GM23338 (cell line): ENCODE measurements at regions not wholly inside any gene's neighbourhood (a gene's known extent, or its start where the extent isn't known, plus 50 kb on each side); places are given as distances from the start of the nearest gene placed in this dataset.

Experiments
- ATAC-seq: fragments of 200-7000 bp; cut with Tn5 transposase; 3 replicates; pipeline ENCODE4 v1.9.1; 2020
- DNase-seq: peaks from one replicate; pipeline ENCODE4 v3.0.0-alpha.2; 2015; ENCODE audit warnings: low spot score
- H2AFZ ChIP-seq: fragments of 200-600 bp; sonication (generic); 2 replicates; pipeline ENCODE4 v1.8.0; 2016; ENCODE audit warnings: antibody characterized with exemption, mild to moderate bottlenecking, moderate library complexity
- H3F3A ChIP-seq: fragments of 200-600 bp; sonication (generic); replicated peaks from 2 replicates; pipeline ENCODE4 v1.8.0; 2017; ENCODE audit warnings: antibody characterized with exemption, mixed run types, low read depth
- H3K27ac ChIP-seq: fragments of 200-600 bp; sonication (generic); 2 replicates; pipeline ENCODE4 v1.6.1; 2016; ENCODE audit warnings: low read depth
- H3K27me3 ChIP-seq: fragments of 200-600 bp; sonication (generic); 2 replicates; pipeline ENCODE4 v1.8.0; 2016; ENCODE audit warnings: mild to moderate bottlenecking, mixed run types, moderate library complexity; ENCODE audit not compliant: insufficient read depth
- H3K36me3 ChIP-seq: fragments of 200-600 bp; sonication (generic); 2 replicates; pipeline ENCODE4 v1.8.0; 2016; ENCODE audit warnings: mild to moderate bottlenecking; ENCODE audit not compliant: insufficient read depth
- H3K4me1 ChIP-seq: fragments of 200-600 bp; sonication (generic); 2 replicates; pipeline ENCODE4 v1.8.0; 2016; ENCODE audit warnings: mild to moderate bottlenecking, moderate library complexity; ENCODE audit not compliant: insufficient read depth
- H3K4me2 ChIP-seq: fragments of 200-600 bp; sonication (generic); 2 replicates; pipeline ENCODE4 v1.7.1; 2017; ENCODE audit warnings: mixed run types
- H3K4me3 ChIP-seq: fragments of 200-600 bp; sonication (generic); 2 replicates; pipeline ENCODE4 v1.6.1; 2016; ENCODE audit warnings: mixed run types
- H3K79me2 ChIP-seq: fragments of 200-600 bp; sonication (generic); replicated peaks from 2 replicates; pipeline ENCODE4 v1.8.0; 2017; ENCODE audit warnings: mild to moderate bottlenecking; ENCODE audit not compliant: insufficient read depth
- H3K9me2 ChIP-seq: fragments of 200-600 bp; sonication (generic); 2 replicates; pipeline ENCODE4 v1.8.0; 2017; ENCODE audit not compliant: insufficient read depth
- H4K20me1 ChIP-seq: fragments of 200-600 bp; sonication (generic); replicated peaks from 2 replicates; pipeline ENCODE4 v1.8.0; 2017; ENCODE audit warnings: mild to moderate bottlenecking; ENCODE audit not compliant: insufficient read depth
- H3K27ac Mint-ChIP-seq: 2 replicates; pipeline ENCODE4 v1.8.0; 2020; ENCODE audit warnings: inconsistent platforms, mild to moderate bottlenecking, moderate library complexity, mixed read lengths
- H3K27me3 Mint-ChIP-seq: 3 replicates; pipeline ENCODE4 v1.8.0; 2022; ENCODE audit warnings: low read depth, mild to moderate bottlenecking, moderate library complexity, mixed read lengths, inconsistent platforms; ENCODE audit not compliant: insufficient read depth, poor library complexity
- H3K36me3 Mint-ChIP-seq: 3 replicates; pipeline ENCODE4 v1.8.0; 2021; ENCODE audit warnings: low read depth, mild to moderate bottlenecking, inconsistent platforms, moderate library complexity, mixed read lengths
- H3K4me1 Mint-ChIP-seq: 3 replicates; pipeline ENCODE4 v1.8.0; 2020; ENCODE audit warnings: mild to moderate bottlenecking, inconsistent platforms, mixed read lengths
- H3K4me3 Mint-ChIP-seq: 3 replicates; pipeline ENCODE4 v1.8.0; 2021; ENCODE audit warnings: moderate library complexity, mild to moderate bottlenecking, inconsistent platforms, mixed read lengths
- H3K9me3 Mint-ChIP-seq: 3 replicates; pipeline ENCODE4 v1.8.0; 2020; ENCODE audit warnings: moderate library complexity, mild to moderate bottlenecking, inconsistent platforms, mixed read lengths
- CREB1 ChIP-seq: fragments of 250-450 bp; sonication (Bioruptor Pico); IDR thresholded peaks from 2 replicates; pipeline ENCODE4 v1.5.0; 2020; ENCODE audit warnings: low read depth, mild to moderate bottlenecking, moderate library complexity
- CTCF ChIP-seq, 2 experiments: fragments of 200-600 bp in 1 of 2; sonication (generic) in 1 of 2; conservative IDR thresholded peaks; 2 replicates each; pipeline versions ENCODE4 v1.5.1 to v1.6.1; 2016 to 2017; ENCODE audit warnings: antibody characterized with exemption in 2 of 2, low read depth in 2 of 2, mild to moderate bottlenecking in 2 of 2, moderate library complexity in 1 of 2
- ETS1 ChIP-seq: IDR thresholded peaks from 2 replicates; pipeline ENCODE4 v1.6.1; 2016; ENCODE audit warnings: antibody characterized with exemption
- EZH2 ChIP-seq: fragments of 200-600 bp; sonication (generic); IDR thresholded peaks from one replicate; pipeline ENCODE4 v1.8.0; 2017; ENCODE audit warnings: antibody characterized with exemption, mild to moderate bottlenecking, low read depth; ENCODE audit not compliant: unreplicated experiment
- JUNB ChIP-seq: IDR thresholded peaks from one replicate; pipeline ENCODE4 v1.6.1; 2016; ENCODE audit warnings: antibody characterized with exemption; ENCODE audit not compliant: unreplicated experiment
- NANOG ChIP-seq: IDR thresholded peaks from 2 replicates; pipeline ENCODE4 v1.6.1; 2016; ENCODE audit warnings: antibody characterized with exemption, borderline replicate concordance
- POLR2AphosphoS5 ChIP-seq: IDR thresholded peaks from 2 replicates; pipeline ENCODE4 v1.6.1; 2016; ENCODE audit warnings: antibody characterized with exemption, low read depth
- REST ChIP-seq: IDR thresholded peaks from one replicate; pipeline ENCODE4 v1.6.1; 2018; ENCODE audit warnings: antibody characterized with exemption; ENCODE audit not compliant: unreplicated experiment
- ZNF114 ChIP-seq: fragments of 250-450 bp; sonication (Bioruptor Pico); IDR thresholded peaks from 2 replicates; pipeline ENCODE4 v1.5.0; 2020; ENCODE audit warnings: mild to moderate bottlenecking, moderate library complexity
- ZNF331 ChIP-seq: fragments of 250-450 bp; sonication (Bioruptor Pico); IDR thresholded peaks from 2 replicates; pipeline ENCODE4 v1.5.0; 2020; ENCODE audit warnings: low read depth, mild to moderate bottlenecking, moderate library complexity
- ZNF462 ChIP-seq: fragments of 250-450 bp; sonication (Bioruptor Pico); IDR thresholded peaks from 2 replicates; pipeline ENCODE4 v1.5.0; 2020; ENCODE audit warnings: mild to moderate bottlenecking, moderate library complexity

- TF ChIP-seq REST (no peak), NANOG (no peak)
Observed at GRCh38 chr9:82791692-82792091, 271.2 kb downstream of the RASEF start (continued).

GRCh38 chr9:82797534-82797933 lies 265.4 kb downstream of the RASEF start:
- Histone ChIP-seq H3K79me2 (no peaks in the 10 kb centered on the region), H3K9me2 (no peaks in the 10 kb centered on the region; the same call in 1 of the 2 replicates), H3K4me2 (no peak overlapping the region), H2AFZ (no peak overlapping the region), H3K4me1 (no peaks in the 10 kb centered on the region; the same call in 1 of the 2 replicates), H3K36me3 (no peaks in the 10 kb centered on the region), H3K4me3 (no peak overlapping the region), H3K27me3 (no peaks in the 10 kb centered on the region), H4K20me1 (no peaks in the 10 kb centered on the region), H3F3A (no peaks in the 10 kb centered on the region), H3K27ac (no peak overlapping the region)
- H3K4me1 Mint-ChIP-seq = no peaks in the 10 kb centered on the region
- H3K4me3 Mint-ChIP-seq = no peak overlapping the region
- H3K36me3 Mint-ChIP-seq = no peaks in the 10 kb centered on the region
- no peak for TF ChIP-seq NANOG
- TF ChIP-seq CTCF (conservative IDR thresholded peaks at IDR 0.05; ENCODE audit: low read depth in 2 of 2) = no peak
- no peak for TF ChIP-seq EZH2
- TF ChIP-seq CREB1 = no peak
- no peak for TF ChIP-seq JUNB
- no peak for TF ChIP-seq ETS1
- TF ChIP-seq ZNF114 (CRISPR knock-in tag) = no peak
- TF ChIP-seq ZNF462 = no peak
- TF ChIP-seq ZNF331 (CRISPR knock-in tag) = no peak
- TF ChIP-seq POLR2AphosphoS5 = no peak
- ATAC-seq (no peak), DNase-seq (no peak)
- no peak overlapping the region for H3K27ac Mint-ChIP-seq
- no peaks in the 10 kb centered on the region for H3K9me3 Mint-ChIP-seq
- no peaks in the 10 kb centered on the region for H3K27me3 Mint-ChIP-seq
